Head of caudate nucleus (tissue), 42 donors: ENCODE measurements at regions not wholly inside any gene's neighbourhood (a gene's known extent, or its start where the extent isn't known, plus 50 kb on each side); places are given as distances from the start of the nearest gene placed in this dataset.

Experiments
- DNase-seq, 42 donors: peaks; one replicate each; pipeline versions ENCODE4 v3.0.0 to v3.0.0-alpha.2; 2020 to 2021; ENCODE audit warnings: mixed read lengths in 7 of 42
- intact Hi-C: fragments of 100-400 bp; cut with DNase I; formaldehyde crosslinking; loops from one replicate; pipeline ENCODE4 v1.15.0; 2022

DNA sequence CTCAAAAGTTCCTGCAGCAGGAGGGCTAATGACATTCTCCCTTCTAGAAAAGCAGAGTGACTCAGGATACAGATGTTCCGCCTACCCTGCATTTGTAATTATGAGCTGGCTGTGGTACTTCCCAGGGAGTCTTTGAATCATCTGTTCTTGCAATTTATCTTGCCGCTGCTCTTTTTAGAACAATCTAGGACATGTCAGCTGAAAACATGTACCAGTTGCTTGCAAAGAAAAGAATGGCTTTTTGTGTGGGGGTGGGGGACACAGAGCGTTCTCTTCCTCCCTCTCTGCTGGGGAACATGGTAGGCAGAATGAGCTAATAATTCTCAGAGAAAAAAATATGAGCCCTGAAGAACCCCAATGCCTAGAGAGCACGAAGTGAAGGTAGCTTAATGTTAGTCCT lies 51.7 kb upstream of the TUT7 start:
- peak; percentile 17 to 82 (median 58) for DNase-seq
- intact Hi-C loops = no loop called here

GRCh38 chr9:86405086-86405491 lies 50.9 kb upstream of the TUT7 start:
- intact Hi-C loops = no loop called here
- DNase-seq = no peak
